ENCODE measurements at regions not wholly inside any gene's neighbourhood (a gene's known extent, or its start where the extent isn't known, plus 50 kb on each side); places are given as distances from the start of the nearest gene placed in this dataset.
"Not testable (repeated sequence)": the region's sequence is repeated elsewhere in the genome, so short reads cannot be mapped to it uniquely, and the experiment has no call there.

GRCh38 chr5:163259495-163259894, 177.9 kb upstream of the CCNG1 start:
- no peak for DNase-seq (ENCODE audit: low read depth in 2 of 2)
- no peak for TF ChIP-seq CTCF (IDR thresholded peaks at IDR 0.05; ENCODE audit: low read depth, low read length)
- no peak overlapping the region for H3K4me3 ChIP-seq (replicated peaks in 1 of 2; ENCODE audit: low read depth in 2 of 2, low read length in 2 of 2)

GRCh38 chr5:163260471-163260870, 176.9 kb upstream of the CCNG1 start:
- TF ChIP-seq CTCF (IDR thresholded peaks at IDR 0.05; ENCODE audit: low read depth, low read length) = no peak
- no peak overlapping the region for H3K4me3 ChIP-seq (replicated peaks in 1 of 2; ENCODE audit: low read depth in 2 of 2, low read length in 2 of 2)
- no peak for DNase-seq (ENCODE audit: low read depth in 2 of 2)

GRCh38 chr5:163260961-163261360, 176.4 kb upstream of the CCNG1 start:
- DNase-seq (ENCODE audit: low read depth in 2 of 2) = no peak
- no peak for TF ChIP-seq CTCF (IDR thresholded peaks at IDR 0.05; ENCODE audit: low read depth, low read length)

GRCh38 chr5:163261647-163262269, 175.6 kb upstream of the CCNG1 start:
- H3K4me3 ChIP-seq (replicated peaks in 1 of 2; ENCODE audit: low read depth in 2 of 2, low read length in 2 of 2) = no peak overlapping the region
- DNase-seq (ENCODE audit: low read depth in 2 of 2) = no peak
- no peak for TF ChIP-seq CTCF (IDR thresholded peaks at IDR 0.05; ENCODE audit: low read depth, low read length)

More at GRCh38 chr5:163260961-163261360, 176.4 kb upstream of the CCNG1 start:
- H3K4me3 ChIP-seq (replicated peaks in 1 of 2; ENCODE audit: low read depth in 2 of 2, low read length in 2 of 2) = no peak overlapping the region

- H3K4me3 ChIP-seq (replicated peaks in 1 of 2; ENCODE audit: low read depth in 2 of 2, low read length in 2 of 2); DNase-seq (ENCODE audit: low read depth in 2 of 2): not testable (repeated sequence)
Measured at GRCh38 chr5:163266249-163266648, 171.1 kb upstream of the CCNG1 start.

- TF ChIP-seq CTCF (IDR thresholded peaks at IDR 0.05; ENCODE audit: low read depth, low read length) = no peak
- DNase-seq (ENCODE audit: low read depth in 2 of 2) = peak in 1 of 2 donors; percentile 5
- H3K4me3 ChIP-seq (replicated peaks in 1 of 2; ENCODE audit: low read depth in 2 of 2, low read length in 2 of 2) = no peak overlapping the region
Measured at GRCh38 chr5:163269624-163270023, 167.8 kb upstream of the CCNG1 start.

GRCh38 chr5:163276466-163276865, 160.9 kb upstream of the CCNG1 start:
- H3K4me3 ChIP-seq (replicated peaks in 1 of 2; ENCODE audit: low read depth in 2 of 2, low read length in 2 of 2) = no peak overlapping the region
- TF ChIP-seq CTCF (IDR thresholded peaks at IDR 0.05; ENCODE audit: low read depth, low read length) = no peak
- DNase-seq (ENCODE audit: low read depth in 2 of 2) = no peak

- not testable (repeated sequence) for H3K4me3 ChIP-seq (replicated peaks in 1 of 2; ENCODE audit: low read depth in 2 of 2, low read length in 2 of 2)
Measured at GRCh38 chr5:163280897-163281296, 156.5 kb upstream of the CCNG1 start.

More at GRCh38 chr5:163280897-163281296, 156.5 kb upstream of the CCNG1 start:
- DNase-seq (ENCODE audit: low read depth in 2 of 2) = not testable (repeated sequence)

Measured in cardiac fibroblast (primary cell).